Suppressor macrophage treated with lipopolysaccharide for 1 hour (primary cell): ENCODE measurements at regions not wholly inside any gene's neighbourhood (a gene's known extent, or its start where the extent isn't known, plus 50 kb on each side); places are given as distances from the start of the nearest gene placed in this dataset.
"Not testable (repeated sequence)": the region's sequence is repeated elsewhere in the genome, so short reads cannot be mapped to it uniquely, and the experiment has no call there.

Source experiments
- DNase-seq, 3 donors: peaks; one replicate each; pipeline ENCODE4 v3.0.0-alpha.2; 2020 to 2022

DNA sequence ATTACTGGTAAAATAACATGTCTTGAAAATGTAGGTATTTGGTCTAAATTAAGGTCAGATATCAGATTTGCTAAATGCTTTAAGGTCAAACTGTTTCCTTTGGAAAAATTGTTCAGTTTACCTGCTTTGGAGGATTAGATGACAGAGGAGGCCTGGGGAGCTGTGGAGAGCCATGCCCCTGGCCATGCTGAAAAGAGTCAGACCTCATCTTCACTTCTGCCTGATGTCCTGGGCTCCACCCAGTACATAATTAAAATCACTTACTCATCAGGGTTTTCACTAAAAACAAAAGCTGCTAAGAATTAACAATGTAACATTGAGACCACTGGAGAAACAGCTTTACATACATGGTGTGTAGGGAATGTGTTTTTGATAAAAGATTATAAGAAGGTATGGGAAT lies 60.8 kb upstream of the UNC93A start:
- no peak for DNase-seq

DNA sequence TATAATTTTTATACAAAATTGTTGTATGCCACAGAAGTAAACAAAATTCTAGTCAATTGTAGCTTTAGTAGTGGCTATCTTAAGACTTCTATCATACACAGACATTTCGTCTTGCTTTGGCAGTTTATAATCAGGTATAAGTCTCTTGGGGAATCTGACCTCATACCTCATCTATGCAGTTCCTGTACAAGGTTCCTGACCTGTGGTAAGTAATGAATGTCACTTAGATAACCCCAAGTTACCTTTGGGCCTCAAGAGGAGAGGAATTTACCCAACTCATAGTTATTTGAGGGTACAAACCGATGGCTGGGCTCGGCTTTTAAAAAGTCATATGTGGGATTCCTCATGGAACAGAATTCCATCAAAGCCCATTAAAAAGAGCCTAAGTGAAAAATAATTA lies 58.8 kb upstream of the UNC93A start:
- DNase-seq, result no peak

DNA sequence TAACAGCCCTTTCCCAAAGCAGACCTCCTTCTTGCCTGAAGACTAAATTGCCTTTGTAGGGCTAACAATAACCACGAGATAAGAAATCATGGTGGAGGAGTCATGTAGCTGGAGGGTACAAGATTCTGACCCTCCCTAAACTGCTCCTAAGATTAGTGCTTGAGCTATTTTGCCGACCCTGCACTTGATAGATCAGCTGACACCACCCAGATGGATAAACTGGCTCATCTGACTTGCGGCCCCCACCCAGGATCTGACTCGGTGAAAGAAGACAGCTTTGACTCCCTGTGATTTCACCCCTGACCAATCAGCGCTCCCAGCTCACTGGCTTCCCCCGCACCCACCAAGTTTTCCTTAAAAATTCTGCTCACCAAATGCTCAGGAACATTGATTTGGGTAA lies 57.6 kb upstream of the UNC93A start:
- DNase-seq, result no peak

DNA sequence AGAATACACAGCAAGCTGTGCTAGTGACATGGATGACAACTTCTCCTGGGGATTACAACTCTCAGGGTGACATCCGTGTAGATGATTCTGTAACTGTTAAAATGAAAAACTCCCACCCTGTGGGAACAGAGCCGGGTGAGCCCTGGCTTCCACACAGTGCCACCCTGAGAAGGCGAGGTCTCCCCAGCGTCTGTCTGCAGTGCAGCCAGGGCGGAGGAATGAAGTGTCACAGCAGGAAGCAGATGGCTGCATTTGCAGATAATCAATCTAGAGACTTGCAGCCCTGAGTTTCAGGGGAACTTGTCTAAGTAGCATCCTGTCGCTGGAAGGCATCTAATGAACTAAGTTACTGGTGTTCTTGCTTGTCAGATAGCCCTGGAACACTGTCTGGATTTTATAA lies 56.5 kb upstream of the UNC93A start:
- DNase-seq, result not testable (repeated sequence)

DNA sequence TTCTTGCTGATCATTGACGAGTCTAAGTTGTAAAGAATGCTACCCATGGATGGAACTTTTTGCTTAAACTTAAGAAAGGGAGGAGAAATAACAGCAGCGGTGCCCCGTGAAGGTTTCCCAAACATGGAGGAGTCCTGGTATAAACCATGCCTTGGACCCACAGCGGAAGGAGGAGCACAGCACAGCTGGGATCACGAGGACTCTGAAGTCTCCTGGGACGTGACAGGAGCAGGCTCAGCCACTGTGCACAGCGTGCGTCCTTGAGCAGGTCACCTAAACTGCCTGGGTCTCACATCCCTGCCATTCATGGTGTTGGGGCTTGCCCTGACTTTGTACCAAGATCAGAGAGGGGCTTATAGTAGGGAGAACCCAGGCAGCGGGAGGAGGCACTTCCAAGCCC lies 56.1 kb upstream of the UNC93A start:
- DNase-seq, result no peak

DNA sequence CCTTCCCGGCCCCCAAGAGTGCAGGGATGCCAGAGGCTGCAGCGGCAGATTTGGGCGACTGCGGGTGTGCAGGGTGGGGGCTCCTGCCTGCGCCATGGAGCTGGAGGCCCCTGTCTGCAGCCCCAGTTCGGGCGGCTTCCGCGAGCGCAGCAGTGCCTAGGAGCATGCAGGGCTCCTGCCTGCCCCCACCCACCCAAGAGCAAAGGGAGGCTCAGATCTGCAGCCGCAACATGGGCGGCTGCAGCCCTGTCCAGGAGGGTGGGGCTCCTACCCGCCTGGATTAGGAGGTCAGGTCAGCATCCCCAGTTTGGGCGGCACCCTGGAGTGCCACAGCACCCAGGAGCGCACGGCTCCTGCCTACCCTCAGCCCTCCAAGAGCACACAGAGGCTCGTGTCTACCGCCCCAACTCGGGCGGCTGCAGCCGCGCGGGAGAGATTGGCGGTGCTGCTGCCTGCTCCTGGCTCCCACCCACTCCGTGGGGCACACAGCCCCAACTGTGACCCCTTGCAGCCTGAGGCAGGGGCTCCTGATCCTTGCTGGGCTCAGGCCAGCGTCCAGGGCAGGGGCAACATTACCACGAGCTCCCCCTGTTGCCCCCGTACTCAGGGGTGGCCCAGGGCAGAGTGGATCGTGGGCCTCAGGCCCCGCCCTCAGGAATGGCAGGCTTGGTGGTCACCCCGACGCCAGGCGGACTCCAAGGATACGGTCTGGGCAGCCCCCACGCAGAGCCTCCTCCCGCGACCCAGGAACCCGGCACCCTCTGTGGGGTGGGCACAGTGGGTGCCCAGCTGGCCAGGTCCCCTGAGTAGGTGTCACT lies 55.5 kb upstream of the UNC93A start:
- no peak for DNase-seq

DNA sequence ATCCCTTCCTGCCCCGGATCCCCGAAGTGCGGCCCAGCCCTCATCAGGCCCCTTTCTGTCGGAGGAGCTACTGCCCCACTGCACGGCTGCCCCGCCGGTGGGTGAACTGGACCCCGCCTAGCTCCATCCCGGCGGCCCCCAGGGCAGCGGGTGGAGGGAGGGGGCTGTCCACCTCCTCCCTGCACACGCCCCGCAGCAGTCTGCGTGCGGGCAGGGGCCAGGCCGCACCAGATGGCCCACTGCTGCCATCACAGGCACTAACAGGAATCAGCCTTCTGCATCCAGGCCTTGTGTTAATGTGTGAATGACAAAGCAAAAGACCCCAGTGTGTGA lies 54.9 kb upstream of the UNC93A start:
- DNase-seq, result no peak

DNA sequence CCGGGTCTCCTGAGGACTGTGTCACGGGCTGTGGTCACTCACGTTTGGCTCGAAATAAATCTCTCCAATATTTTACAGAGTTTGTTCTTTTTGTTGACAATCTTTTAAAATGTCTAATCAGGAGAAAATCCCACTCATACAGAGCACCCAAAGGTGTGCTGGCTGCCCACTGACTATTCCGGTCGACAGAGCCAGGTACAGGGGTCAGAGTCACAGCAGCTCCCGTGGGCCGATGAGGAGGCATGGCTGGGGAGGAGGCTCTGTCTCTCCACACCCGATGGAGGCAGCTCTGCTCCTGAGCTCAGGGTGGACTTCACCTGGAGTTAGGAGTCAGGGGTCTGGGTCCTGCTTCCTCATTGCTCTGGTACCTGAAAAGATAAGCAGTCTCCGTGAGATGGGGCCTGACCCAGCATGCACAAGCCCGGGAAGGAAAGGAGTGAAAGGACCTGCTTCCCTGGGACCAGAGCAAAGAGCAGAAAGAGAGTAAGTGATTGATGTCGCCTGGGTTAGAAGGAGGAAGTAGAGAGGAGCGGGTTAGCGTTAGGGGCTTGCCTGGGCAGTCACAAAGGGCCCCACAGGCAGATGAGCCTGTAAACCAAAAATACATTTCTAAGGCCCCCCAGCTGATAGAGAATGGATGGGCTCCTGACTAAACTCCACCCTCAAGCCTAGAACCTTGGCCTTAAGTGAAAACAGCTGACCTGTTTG lies 53.5 kb upstream of the UNC93A start:
- no peak for DNase-seq

DNA sequence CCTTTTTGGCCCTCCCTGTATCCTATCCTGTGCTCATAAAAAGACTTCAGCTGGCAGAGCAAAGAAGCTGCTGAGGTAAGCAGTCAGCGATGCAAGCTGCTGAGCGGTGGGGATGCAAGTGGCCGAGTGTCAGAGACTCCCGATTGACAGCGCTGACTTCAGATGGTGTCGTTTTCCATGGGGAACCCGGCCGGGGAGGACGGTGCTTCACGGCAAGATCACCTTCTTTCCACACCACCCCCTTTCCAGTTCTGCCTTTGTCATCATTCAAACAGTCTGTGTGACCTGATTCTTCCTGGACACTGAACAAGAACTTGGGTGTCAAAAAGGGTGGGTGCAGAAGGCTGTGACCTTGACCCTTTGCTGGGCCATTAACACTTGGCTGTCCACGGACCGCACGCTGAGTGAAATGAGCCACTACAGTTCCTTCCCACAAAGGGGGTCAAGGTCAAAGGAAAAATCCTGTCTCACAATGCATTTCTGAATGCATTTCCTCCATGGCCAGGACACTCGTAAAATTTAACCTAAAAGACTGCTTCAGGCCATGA lies 52.9 kb upstream of the UNC93A start:
- no peak for DNase-seq

DNA sequence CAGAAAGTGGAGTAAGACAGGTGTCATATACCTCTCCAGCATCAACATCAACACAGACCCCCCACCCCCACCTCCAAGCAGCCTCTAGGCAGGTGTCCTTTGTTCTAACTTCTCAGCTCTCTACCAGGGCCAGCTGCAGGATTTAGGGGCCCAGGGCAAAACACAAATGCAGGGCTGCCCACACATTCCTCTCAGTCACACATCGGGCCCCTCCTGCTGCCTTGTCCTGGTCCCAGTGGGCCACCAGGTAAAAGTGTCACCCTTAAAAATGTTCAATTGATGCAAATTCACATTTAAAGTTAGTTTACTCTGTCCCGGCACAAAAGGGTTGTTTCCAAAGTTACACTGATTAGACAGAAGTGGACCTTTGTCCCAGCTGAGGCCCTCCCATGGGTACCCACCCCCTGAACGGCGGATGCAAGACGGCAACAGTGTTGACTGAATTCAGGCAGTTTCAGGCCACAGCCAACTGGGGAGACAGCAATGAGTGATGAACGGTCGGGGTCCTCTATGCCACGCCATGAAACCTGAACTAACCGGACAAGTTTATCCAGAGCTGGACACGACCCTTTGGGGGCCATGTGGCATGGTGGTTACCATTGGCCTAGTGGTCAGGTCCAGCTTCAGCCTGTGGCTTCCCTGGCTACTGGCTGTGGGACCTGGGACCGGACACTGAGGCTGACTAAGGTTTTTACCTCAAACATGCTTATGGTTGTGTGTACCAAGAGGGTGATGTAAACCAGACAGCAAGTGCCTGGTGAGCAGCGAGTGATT lies 52.2 kb upstream of the UNC93A start:
- DNase-seq, result no peak

DNA sequence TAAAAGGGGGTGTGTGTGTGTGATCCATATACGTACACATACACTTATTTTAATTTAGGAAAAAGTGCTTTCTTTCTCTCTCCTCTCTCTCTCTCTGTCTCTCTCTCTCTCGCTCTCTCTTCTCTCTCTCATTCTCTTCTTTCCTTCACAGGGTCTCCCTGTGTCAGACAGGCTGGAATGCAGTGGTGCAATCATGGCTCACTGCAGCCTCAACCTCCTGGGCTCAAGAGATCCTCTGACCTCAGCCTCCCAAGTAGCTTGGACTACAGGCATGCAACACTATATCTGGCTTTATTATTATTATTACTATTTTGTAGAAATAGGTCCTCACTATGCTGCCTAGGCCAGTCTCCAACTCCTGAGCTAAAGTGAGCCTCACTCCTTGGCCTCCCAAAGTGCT lies 51.6 kb upstream of the UNC93A start:
- DNase-seq, result not testable (repeated sequence)

DNA sequence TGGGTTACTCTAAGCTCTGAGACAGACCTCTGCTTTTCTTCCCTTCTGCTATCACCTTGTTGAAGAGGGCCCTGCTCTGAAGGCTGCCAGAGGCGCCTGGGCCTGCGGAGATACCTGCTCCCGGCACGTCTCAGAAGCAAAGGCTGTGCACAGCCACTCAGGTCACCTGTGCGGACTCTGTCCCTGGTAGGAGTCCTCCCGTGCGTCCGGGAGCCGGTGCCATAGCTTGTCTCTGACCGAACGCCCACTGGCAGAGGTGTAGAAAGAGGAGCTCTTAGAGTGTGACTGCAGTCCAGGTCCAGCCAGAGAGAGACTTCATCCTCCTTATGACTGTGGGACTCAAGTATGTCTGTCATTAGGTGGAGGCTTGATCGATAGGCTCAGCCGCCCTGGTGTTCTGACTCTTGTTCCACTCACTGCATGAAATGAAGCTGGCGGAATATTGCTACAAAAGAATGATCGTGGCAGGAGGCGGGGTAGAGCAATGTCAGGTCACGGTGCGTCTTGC lies 51.0 kb upstream of the UNC93A start:
- no peak for DNase-seq
